Epithelial cell of proximal tubule (primary cell): ENCODE measurements at regions not wholly inside any gene's neighbourhood (a gene's known extent, or its start where the extent isn't known, plus 50 kb on each side); places are given as distances from the start of the nearest gene placed in this dataset.

Experiments
- DNase-seq: peaks from one replicate; pipeline ENCODE4 v3.0.0-alpha.2; 2011; ENCODE audit warnings: low read depth
- H3K4me3 ChIP-seq: 2 replicates; pipeline ENCODE4 v1.5.1; 2011; ENCODE audit warnings: low read depth, mild to moderate bottlenecking, low read length
- CTCF ChIP-seq: conservative IDR thresholded peaks from 2 replicates; pipeline ENCODE4 v1.5.1; 2012; ENCODE audit warnings: low read depth, mild to moderate bottlenecking, low read length

DNA sequence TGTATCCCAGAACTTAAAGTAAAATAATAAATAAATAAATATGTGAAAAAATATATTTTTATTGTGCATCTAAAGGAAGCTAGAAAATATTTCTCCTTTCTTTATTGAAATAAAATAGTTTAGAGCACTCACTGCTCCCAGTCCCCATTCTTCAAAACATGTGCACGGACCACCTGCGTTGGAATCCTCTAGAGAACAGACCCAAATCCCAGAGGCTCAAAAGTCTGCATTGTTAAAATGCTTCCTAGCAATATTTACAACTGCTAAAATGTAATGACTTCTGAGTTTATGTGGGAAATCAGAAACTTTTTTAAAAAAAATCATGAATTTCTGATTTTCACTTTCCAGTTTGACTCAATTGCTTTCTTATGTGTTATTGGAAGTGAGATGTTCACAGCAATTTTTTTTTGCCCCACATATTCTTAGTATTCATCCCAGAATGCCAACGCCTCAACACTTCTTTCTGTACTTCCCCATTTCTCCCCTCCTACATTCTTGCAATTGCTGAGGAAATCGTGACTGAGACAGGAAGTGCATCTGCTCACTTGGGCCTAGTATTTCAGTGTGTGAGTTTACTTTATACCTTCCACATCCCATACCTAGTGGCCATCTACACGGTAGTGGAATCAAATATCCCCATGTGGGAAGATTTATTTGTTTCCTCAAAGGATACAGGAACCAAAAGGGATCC lies 116.0 kb upstream of the FLRT2 start:
- no peak overlapping the region for H3K4me3 ChIP-seq
- no peak for TF ChIP-seq CTCF
- no peak for DNase-seq

- no peak overlapping the region for H3K4me3 ChIP-seq
- peak; percentile 41 for TF ChIP-seq CTCF
- peak; percentile 61 for DNase-seq
Measured at GRCh38 chr14:85415015-85415712, 114.8 kb upstream of the FLRT2 start.

DNA sequence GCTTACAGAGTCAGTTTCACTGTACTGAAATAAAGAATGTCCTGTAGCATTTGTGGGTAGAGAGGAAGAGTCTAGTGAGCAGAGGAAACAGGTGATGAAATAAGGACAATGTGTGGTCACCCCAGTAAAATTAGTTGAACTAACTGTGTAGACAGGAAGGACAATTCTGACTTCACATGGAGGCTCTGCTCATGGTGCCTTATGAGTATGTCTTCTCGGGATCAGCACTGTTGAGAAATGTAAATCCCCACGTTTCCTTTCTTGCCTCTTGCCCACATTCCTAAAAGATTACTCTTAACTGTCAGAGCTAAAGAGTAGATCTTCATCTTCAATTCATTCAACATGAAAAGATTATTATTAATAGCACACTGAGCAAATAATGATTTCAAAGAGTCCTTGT lies 113.2 kb upstream of the FLRT2 start:
- no peak for TF ChIP-seq CTCF
- H3K4me3 ChIP-seq: no peak overlapping the region
- no peak for DNase-seq

GRCh38 chr14:85417396-85417795 lies 112.5 kb upstream of the FLRT2 start:
- H3K4me3 ChIP-seq: no peak overlapping the region
- DNase-seq: no peak
- no peak for TF ChIP-seq CTCF

GRCh38 chr14:85418721-85419120 lies 111.2 kb upstream of the FLRT2 start:
- no peak for TF ChIP-seq CTCF

DNA sequence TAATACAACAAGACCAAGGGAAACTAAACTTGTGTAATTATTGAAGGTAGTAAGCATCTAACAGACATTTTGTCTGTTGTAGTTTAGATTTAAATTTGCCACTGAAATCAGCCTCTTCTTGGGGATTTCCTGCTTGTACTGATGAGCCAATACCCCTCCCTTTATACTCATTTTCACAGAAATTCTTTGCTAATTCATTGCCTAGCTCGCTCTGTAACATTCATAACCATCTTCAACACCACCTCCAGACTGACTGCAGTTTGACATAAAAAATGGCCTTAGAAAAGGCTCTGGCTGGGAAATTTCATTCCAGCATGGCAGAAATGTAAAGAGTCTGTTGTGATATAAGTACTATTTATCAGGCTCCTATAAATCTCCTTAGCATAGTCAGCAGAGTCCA lies 109.7 kb upstream of the FLRT2 start:
- H3K4me3 ChIP-seq: no peak overlapping the region
- no peak for TF ChIP-seq CTCF
- no peak for DNase-seq

More at GRCh38 chr14:85418721-85419120, 111.2 kb upstream of the FLRT2 start:
- no peak overlapping the region for H3K4me3 ChIP-seq
- no peak for DNase-seq

DNA sequence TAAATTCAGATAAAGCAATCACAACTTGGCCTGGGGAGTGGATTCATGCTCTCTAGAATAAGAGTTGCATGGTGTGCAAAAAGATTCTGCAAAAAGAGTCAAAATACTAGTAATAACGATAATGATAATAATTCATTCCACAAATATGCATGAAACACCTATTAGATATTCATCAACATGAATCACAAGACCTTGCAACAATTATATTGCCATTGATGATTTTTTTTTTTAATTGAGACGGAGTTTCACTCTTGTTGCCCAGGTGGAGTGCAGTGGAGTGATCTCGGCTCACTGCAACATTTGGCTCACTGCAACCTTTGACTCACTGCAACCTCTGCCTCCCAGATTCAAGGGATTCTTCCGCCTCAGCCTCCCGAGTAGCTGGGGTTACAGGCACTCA lies 109.2 kb upstream of the FLRT2 start:
- DNase-seq: no peak
- H3K4me3 ChIP-seq: no peak overlapping the region
- no peak for TF ChIP-seq CTCF
